HL-60 (cell line): ENCODE measurements at regions not wholly inside any gene's neighbourhood (a gene's known extent, or its start where the extent isn't known, plus 50 kb on each side); places are given as distances from the start of the nearest gene placed in this dataset.

Experiments
- DNase-seq, 2 experiments: peaks; one replicate each; pipeline ENCODE4 v3.0.0-alpha.2; 2010 to 2020; ENCODE audit warnings: low read depth in 1 of 2, low spot score in 1 of 2
- H3K27ac ChIP-seq: fragments of 250-450 bp; sonication (Bioruptor Pico); replicated peaks from 2 replicates; pipeline ENCODE4 v1.5.1; 2020; ENCODE audit warnings: mild to moderate bottlenecking, moderate library complexity
- H3K27me3 ChIP-seq: fragments of 250-450 bp; sonication (Bioruptor Pico); 2 replicates; pipeline ENCODE4 v1.5.1; 2021; ENCODE audit warnings: mild to moderate bottlenecking, moderate library complexity; ENCODE audit not compliant: insufficient read depth, poor library complexity, severe bottlenecking
- H3K4me3 ChIP-seq: replicated peaks from 2 replicates; pipeline ENCODE4 v1.5.1; 2011; ENCODE audit warnings: mild to moderate bottlenecking, control low read depth, low read length; ENCODE audit not compliant: insufficient read depth
- CTCF ChIP-seq: IDR thresholded peaks from one replicate; pipeline ENCODE4 v1.5.1; 2011; ENCODE audit warnings: low read length, control low read depth, inconsistent platforms; ENCODE audit not compliant: insufficient read depth
- GABPA ChIP-seq: IDR thresholded peaks from 2 replicates; pipeline ENCODE4 v1.6.1; 2012; ENCODE audit warnings: low read depth
- POLR2AphosphoS5 ChIP-seq: IDR thresholded peaks from 2 replicates; pipeline ENCODE4 v1.6.1; 2012; ENCODE audit warnings: low read depth
- REST ChIP-seq: IDR thresholded peaks from 2 replicates; pipeline ENCODE4 v1.6.1; 2012; ENCODE audit warnings: low read depth; ENCODE audit not compliant: insufficient replicate concordance
- SPI1 ChIP-seq: IDR thresholded peaks from 2 replicates; pipeline ENCODE4 v1.6.1; 2012; ENCODE audit warnings: low read depth, mild to moderate bottlenecking, borderline replicate concordance

GRCh38 chr6:126477678-126478077 lies 137.8 kb downstream of the CENPW start:
- TF ChIP-seq POLR2AphosphoS5 = no peak
- no peak for TF ChIP-seq CTCF
- TF ChIP-seq GABPA = no peak
- no peak for TF ChIP-seq REST
- no peak for TF ChIP-seq SPI1
- DNase-seq = no peak
- peaks cover 2% of the 10 kb centered on the region for H3K27me3 ChIP-seq
- H3K27ac ChIP-seq = no peak overlapping the region
- no peak overlapping the region for H3K4me3 ChIP-seq

- Histone ChIP-seq H3K4me3 (no peak overlapping the region), H3K27me3 (peaks cover 2% of the 10 kb centered on the region), H3K27ac (no peak overlapping the region)
- TF ChIP-seq GABPA (no peak), SPI1 (no peak), REST (no peak), POLR2AphosphoS5 (no peak), CTCF (no peak)
- DNase-seq = no peak
Measured at GRCh38 chr6:126480268-126480667, 140.4 kb downstream of the CENPW start.

- Histone ChIP-seq H3K4me3 (no peak overlapping the region), H3K27me3 (no peaks in the 10 kb centered on the region), H3K27ac (no peak overlapping the region)
- DNase-seq = no peak
- TF ChIP-seq CTCF = no peak
- TF ChIP-seq GABPA = no peak
- TF ChIP-seq REST = no peak
- TF ChIP-seq POLR2AphosphoS5 = no peak
Measured at GRCh38 chr6:126481319-126481718, 141.4 kb downstream of the CENPW start.
